Stimulated activated CD8-positive, alpha-beta memory T cell treated with anti-CD3 and anti-CD28 coated beads, Interleukin-7, amount 100 ng/mL, for 4 hours (primary cell): ENCODE measurements at regions not wholly inside any gene's neighbourhood (a gene's known extent, or its start where the extent isn't known, plus 50 kb on each side); places are given as distances from the start of the nearest gene placed in this dataset.

Experiments
- DNase-seq, 2 donors: peaks; one replicate each; pipeline ENCODE4 v3.0.0-alpha.2; 2020; ENCODE audit warnings: low read depth in 2 of 2

DNA sequence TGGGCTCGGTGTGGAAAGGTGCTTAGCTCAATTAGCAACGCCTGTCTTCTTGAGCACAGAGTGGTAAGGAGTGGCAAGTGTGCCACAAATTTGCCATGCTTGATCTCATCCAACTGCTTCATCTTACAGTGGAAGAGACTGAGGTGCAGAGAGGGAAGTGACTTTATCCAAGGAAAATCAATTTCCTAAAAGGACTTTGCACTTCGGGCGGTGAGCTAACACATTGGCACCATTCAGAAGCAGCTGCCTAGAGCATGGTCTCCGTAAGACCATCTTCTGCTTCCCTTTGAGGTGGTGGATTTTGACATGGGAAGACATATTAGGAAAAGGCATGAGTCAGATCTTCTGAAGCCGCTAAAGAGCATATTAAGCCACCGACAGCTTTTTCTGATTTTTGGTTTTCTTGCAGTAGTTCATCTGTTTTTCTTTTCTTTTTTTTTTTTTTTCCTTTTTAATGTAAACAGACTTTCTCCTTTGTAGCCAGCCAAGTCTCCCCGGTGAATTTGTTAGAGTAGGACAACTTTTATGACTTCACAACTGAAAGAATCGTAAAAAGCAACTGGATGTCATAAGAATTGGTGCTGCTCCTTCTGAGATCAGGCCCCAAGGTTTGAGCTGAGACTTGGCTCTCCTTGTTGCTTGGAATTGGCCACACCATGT is 273.2 kb downstream of the CDC5L start:
- DNase-seq: no peak

DNA sequence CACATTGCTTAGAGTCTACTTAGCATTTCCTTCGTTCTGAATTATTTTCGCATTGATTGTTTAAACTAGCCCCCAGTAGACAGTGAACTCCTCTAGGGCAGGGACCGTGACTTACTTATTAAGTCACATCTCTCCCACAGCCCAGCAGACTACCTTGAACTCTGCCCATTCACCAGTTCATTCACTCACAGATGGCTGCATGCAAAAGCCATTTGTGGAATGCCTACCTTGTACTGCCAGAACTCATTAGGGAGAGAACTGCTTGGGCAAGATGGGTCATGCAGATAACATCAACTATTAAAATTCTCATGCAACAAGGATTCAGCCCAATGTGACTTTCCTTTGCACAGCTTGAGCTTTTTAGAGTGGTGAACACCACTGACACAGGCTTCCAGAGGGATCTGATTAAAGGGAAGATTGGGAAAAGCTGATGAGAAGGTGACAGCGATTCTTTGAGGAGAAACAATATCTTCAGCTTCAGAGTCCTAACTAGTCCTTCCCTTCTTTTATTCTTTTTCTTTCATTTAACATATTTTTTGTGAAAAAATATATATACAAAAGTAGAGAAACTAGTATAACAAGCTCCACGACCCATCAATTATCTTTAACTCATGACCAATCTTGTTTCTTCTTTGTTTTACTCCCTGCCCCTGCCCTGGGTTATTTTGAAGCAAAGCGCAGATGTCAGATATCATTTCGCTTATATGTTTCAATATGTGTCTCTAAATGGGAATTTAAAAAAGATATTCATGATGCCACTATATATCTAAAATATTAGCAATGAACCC is 273.9 kb downstream of the CDC5L start:
- no peak for DNase-seq

DNA sequence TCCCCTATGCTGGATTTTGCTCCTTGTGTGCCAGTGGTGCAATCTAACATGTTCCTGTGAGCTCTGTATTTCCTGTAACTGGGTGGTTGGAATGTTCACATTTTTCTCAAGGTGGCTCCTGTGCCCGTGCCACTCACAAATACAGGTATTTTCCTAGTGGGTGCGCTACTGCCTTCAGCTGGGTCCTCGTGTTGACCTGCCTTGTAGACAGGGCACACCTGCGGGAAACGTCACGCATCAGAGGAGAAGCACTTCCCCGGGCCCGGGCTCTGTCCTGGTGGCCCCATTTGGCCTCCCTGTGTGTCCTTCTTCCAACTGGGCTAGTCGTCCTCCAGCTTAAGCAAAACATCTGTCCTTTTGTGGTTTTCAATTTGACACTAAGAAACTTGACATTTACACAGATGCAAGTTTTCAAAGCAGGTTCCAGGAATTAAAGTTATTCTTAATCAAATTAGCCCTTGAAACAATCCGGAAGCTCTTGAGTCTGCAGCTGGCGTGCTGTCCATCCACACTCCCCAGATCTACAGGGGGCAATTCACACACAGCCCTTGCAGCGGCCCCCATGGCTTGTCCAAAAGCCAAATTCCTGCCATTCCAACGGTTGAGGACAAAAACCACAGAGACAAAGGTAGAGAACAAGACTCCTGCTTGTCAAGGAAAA is 275.1 kb downstream of the CDC5L start:
- DNase-seq: no peak

DNA sequence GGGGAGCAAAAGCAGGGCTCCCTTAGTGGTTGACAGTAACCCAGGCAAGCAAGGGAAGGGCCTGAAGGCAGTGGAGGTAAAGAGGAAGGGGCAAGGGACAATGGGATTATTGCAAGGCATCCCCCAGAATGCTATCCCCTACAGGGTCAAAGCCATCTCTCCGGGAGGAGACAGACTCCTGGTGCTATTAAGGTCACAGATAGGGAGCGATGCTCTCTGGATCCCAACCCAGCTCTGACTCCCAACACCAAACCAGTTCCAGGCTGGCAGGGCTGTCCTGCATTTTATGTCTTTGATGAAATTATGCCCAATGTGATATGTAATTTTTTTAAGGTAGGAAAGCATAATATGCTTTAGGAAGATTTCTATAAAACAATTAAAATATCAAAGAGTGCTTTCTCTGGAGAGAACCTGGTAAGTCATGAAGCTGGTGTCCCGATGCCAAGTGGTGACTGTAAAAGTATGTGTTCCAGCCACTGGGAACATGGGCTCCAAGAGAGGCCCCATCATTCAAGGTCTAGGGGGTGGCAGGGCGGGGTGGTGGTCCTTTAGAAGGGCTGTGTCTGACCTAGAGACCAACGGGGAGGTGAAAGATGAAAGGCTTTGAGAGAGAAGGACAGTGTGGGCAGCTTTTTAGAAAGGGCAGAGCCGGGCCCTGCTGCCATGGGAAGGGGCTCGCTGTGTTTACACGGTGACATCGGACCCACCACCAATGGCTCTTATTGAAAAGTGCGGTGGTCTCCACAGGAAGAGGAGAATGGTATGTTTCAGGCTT is 276.5 kb downstream of the CDC5L start:
- no peak for DNase-seq

DNA sequence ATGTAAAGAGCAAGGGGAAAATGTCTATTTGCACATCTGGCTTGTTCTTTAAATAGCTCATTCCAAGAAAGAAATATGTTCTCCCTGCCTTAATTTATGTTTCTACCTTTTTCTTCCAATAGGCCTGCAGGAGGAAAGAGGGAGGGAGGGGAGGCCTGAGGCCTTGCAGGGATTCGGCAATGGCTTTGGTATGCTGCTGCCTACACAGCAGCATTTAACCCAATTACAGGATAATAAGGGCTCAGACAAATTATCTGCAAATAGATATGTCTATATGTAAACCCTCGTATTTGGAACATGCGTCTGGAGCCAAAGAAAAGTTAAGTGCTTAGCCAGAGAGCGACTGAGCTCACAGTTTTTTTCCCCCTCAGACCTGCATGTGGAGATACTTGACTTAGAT is 277.2 kb downstream of the CDC5L start:
- DNase-seq: no peak

DNA sequence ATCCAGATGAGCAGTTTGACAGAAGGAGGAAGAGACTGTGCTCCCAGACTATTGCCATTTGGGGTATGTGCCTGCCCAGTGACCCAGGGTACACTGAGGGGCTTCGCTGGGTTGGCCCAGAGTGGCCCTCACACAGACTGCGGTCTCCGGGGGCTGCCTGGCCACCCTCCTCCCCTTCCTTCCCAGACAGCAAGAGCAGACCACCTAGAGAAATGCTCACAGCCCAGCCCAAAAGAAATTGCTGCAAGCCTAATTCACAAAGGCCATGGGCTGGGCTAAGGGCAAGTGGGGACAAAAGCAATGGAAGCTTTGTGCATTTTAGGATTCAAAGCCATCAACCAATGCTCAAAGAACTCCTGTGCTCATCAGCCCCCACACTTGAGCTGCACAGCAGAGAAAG is 277.6 kb downstream of the CDC5L start:
- DNase-seq: no peak

DNA sequence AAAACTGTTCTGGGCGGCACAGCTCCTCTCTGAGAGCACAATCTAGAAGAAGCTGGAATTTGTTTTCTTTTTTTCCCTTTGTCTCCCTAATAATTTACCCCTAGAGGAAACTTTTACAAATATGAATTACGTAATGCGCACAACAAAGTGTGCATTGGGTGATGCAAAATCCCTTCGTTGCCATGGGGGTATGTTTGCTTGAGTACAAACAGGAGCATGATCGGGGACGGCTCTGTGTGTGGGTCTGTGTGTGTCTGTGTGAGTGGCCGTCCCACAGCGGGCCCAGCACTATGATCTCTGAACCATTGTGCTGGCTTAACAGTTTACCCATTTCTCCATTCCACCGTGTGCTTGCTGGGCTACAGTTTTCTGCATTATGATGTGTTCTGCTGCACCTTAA is 278.2 kb downstream of the CDC5L start:
- no peak for DNase-seq

DNA sequence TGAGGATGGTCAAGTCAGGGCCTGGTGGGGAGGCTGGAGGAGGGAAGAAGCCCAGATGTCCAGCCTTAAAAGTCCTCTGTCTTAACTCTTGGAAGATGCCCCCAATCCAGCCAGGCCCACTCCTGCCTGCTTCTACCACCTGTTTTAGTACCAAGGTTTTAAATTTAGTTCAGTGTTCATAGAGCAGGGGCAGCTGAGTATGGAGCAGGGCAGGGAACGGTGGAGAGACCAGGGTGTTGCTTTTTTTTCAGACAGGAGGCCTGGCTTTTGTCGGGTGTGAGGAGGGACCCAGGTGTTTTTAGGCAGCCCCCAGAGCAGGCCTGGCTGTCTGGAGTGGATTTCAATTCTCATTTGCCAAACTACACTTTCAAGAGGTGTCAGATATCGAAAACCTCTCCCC is 278.8 kb downstream of the CDC5L start:
- no peak for DNase-seq

DNA sequence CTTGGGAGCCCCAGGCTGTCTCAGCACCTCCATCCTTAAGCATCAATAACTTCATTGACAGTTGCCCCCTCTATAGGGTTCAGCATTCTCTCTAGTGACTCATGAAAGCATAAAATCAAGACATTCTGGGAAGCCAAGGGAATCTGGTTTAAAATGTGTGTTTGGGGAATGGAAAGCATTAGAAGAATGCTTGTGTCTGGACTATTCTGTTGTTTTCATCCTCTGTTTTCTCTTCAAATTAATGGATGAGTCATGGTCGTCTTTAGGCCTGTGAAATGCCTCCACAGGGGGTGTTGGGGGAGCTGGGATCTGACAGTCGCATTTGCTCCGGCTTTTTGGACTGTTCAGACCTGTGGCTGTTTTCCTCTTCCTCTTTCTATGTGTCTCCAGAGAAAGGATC is 279.7 kb downstream of the CDC5L start:
- no peak for DNase-seq

DNA sequence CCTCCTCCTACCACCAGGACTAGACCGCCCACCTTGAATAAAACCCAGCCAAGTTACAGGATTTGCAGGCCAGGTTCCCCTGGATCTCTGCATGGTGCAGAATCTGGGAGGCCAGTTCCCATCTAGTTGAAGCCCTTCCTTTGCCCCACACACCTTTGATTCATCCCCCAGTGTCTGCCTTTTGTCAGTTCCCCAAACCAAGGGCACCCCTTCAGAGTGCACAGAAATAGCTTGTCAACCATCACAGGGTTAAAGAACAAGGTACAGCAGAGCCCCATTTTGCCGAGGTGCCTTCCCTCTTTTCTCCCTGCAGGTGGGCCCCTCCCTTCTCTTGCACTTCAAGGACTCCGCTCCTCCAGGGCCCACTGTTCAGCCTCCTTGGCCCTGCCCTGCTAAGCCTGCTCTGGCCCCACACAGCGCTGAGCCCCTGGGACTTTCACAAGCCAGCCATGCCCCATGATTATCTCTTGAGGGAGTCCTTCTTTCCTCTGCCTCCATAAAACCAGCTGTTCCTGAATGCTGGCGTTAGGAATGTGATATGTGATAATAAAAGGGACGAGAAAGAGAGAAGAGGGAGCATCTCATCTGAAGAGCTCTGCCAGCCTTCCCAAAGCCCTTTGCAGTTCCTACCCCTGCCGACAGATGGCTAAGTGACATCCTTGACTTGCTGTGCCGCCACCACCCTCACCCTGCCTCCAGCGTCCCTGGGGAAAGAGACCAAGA is 280.3 kb downstream of the CDC5L start:
- no peak for DNase-seq

DNA sequence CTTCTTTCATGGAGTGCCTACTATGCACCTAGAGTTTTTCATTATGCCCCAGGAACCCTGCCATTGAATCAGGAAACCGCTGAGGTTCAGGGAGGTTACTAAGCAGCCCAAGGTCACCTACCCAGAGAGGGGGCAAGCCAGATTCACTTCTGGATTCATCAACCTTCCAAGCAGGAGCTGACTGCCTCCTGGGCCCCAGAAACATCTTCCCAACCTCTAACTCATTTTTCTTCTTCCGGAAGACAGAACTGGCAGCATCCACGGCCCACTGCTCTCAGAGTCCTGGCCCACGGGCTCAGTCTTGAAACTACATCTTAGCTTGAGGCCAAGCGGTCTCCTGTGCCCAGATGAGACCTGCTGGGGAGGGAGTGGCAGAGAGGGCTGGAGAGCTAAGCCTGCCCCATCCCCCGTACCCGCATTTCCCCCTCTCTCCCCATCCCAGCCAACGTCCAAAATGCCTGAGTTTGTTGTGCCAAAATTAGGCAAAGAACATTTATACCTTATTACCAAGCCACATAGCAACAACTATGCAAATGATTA is 281.0 kb downstream of the CDC5L start:
- no peak for DNase-seq

DNA sequence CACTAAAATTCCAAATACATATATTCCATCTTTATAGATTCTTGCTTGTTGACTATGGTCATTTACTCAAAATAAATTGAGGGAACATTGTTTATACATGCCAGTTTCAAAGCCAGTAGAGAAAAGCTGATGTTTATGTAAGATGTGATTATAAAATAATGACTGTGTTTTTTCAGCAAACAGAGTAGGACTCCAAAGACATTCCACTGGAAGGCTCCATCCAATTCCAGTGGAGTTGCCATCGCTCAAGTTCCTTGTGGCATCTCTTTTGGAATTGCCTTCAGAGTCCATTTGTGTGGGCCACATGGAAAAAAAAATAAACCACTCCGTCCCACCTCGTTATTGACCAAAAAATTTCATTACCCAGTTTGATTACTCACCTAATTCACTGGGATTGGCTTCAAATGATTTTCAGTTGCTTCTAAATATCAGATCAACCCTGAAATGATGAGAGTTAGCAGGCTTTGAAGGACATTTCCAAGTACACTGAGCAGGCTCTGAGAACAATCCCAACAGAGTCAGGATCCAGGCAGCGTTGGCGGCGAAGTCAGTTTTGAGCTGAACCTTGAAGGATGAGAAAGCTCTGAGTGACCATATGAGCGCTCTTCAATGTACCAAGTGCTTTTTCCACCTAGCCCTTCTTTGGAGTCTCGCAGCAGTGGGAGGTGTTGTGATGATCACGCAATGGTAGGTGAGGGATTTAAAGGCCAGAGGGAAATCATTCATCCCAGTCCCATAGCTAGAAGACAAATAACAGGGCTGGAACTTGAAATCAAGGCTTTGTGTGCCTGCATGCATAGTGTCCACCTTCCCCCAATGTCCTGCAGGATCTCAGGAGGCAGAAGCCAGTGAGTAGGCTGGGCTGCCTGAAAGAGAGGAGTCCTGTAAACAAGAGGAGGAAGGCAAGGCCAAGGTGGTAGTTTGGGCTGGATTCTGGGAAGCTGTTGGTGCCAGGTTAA is 281.7 kb downstream of the CDC5L start:
- no peak for DNase-seq

DNA sequence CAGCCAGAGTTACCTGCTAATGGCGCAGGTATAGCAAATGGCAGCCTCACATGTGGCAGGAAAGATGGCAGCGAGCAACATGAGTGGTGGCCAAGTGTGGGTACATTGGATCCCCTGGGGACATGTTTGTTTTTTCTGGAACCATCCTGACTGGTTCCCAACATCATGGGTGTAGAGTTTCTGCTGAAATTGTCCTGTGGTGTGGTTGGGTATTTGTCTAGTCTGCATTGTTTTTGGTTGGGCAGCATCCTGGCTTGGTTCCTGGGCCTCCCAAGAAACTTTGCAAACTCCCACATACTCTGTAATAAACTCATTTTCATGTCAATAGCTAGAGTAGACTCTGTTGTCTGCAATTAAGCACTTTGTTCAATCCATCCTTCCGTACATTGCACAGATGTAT is 282.6 kb downstream of the CDC5L start:
- no peak for DNase-seq

DNA sequence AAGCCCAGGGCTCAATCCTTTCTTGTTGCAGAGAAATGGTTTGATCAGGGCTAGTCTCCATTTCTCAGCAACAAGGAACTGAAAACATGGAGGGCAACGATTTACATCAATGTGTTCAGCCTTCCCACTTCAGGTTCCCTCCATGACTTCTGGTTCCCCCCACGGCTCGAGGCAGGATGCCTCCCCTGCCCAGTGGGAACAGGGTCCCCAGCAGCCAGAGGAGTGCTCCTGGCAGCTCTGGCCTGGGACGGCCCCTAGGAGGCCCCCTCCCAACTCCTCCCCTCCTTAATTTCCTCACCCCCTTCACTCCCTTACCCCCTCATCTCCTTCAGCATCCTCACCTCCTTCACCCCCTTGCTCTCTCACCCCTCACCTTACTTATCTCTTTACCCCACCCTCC is 283.8 kb downstream of the CDC5L start:
- DNase-seq: no peak

DNA sequence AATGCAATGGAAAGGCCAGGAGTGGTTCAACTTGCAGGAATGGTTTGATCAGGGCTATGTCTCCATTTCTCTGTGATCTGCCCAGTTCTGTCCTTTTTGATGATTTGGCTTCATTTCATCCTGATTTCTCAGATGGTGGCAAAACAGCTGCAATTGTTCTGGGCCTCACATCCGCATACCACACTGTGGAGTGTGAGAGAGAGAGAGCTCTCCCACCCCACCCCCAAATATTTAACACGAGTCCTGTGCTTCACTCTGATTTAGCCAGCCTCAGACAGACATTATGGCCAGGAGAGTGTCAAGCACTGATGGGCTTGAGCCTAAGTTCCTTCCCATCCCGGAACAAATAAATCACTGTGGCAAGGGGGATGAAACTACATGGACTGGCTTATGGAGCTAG is 284.6 kb downstream of the CDC5L start:
- no peak for DNase-seq

DNA sequence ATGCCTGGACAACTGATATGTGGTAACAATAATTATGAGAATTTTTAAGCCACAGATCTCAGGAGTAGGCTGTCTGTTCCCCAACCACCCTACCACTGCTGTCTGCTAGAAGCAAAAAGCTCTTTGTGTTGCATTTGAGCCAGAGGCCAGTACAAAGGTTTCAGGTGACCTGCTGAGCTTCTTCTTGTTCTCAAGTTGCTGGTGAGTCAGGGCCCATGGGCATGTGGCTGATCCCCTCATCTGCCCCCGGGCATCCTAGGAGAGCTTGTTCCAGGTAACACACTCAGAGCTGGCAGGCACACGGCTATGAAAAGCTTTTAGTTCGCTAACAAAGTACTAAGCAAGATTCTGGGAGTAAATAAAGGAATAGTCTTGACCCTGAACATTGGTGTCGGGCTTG is 285.3 kb downstream of the CDC5L start:
- no peak for DNase-seq

DNA sequence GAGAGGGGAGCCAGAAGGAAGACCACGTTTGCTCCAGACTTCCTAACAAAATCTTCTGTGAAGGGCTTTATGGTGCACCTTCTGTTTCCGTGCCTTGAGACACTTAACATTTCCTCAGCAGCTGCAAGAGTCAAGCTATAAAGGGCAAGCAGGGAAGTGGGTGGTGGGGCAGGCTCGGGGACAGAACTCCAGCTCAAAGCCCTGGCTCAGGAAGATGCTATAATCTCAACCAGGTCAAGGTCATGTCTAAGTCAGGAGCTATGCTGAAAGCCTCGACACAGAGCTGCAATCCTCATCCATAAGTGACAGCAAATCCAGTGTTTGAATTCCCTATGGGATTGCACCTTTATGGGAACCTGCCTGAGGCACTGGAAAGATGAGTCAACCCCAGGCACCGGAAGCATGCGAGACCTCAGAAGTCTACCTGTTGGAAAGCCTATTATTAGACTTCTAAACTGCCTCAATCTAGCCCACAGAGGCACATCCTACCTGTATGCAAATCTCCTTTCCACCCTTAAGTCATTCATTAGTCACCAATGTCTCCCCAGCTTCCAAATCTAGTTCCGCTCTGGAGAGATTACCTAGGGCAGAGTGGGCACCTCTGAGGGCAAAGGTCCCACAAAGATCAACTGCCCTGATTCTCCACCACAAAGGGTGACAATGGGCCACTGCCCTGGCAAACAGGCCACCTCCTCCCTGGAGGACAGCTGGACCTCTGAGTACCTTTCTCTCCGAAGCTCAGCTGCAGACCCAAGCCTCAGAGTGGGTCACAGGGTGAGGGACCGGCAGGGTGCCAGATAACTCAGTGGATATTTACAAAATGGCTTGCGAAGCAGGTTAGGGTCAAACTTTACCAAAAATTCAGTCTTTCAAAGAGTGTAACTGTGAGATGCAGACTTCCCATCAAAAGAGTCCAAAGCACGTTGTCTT is 287.0 kb downstream of the CDC5L start:
- no peak for DNase-seq

DNA sequence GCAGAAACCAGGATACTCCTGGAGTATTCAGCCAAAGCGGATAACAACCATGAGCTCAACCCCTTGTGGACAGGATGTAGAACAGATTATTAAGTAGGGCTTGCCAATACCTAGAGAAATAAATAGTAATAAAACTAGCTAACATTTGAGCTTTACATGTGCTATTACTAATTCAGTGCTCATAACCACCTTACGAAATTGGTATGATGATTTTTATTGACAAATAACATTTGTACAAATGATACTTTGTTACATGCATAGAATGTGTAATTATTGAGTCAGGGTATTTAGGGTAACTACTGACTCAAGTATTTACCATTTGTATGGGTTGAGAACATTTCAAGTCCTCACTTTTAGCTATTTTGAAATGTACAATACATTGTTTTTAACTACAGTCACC is 287.9 kb downstream of the CDC5L start:
- DNase-seq: no peak

DNA sequence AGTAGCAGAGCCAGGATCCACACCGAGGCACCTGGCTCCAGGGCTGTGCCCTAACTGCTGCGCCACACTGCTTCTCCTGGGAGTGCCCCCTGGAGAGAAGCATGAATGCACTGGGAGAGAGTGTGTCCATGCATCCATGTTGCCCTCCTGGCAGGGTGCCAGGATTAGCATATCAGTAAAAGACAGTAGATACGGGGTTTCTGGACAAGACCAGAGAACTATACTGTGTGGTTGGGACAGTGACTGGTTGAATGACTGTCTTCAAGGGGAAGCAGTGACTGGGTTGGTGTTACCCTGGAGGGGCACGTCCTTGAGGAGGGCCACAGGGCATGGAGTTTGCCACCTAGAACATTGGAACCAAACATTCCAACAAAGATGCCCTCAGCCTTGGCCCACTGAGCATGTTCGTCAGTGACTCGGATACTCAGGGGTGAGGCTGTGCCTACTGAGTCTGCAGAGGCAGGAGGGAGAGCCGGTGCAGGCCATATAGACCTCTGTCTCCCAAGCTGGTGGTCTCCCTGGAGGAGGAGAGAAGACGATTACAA is 288.8 kb downstream of the CDC5L start:
- DNase-seq: no peak
